GM18505 (cell line): ENCODE measurements at regions not wholly inside any gene's neighbourhood (a gene's known extent, or its start where the extent isn't known, plus 50 kb on each side); places are given as distances from the start of the nearest gene placed in this dataset.
"Not testable (repeated sequence)": the region's sequence is repeated elsewhere in the genome, so short reads cannot be mapped to it uniquely, and the experiment has no call there.

Experiments used
- ATAC-seq: cut with Tn5 transposase; IDR thresholded peaks from one replicate; pipeline ENCODE4 v1.9.1; 2021; ENCODE audit not compliant: unreplicated experiment
- POLR2A ChIP-seq: IDR thresholded peaks from 4 replicates; pipeline ENCODE4 v1.6.1; 2011; ENCODE audit warnings: borderline replicate concordance; ENCODE audit not compliant: insufficient read depth, insufficient read length; ENCODE audit errors: extremely low read depth

GRCh38 chr3:102682741-102683140 is 247.9 kb downstream of the ZPLD1 start:
- TF ChIP-seq POLR2A, result no peak
- ATAC-seq, result no peak

GRCh38 chr3:102686792-102687191 is 252.0 kb downstream of the ZPLD1 start:
- no peak for ATAC-seq
- no peak for TF ChIP-seq POLR2A

GRCh38 chr3:102687851-102688555 is 253.2 kb downstream of the ZPLD1 start:
- ATAC-seq, result no peak

GRCh38 chr3:102688556-102688930 is 253.7 kb downstream of the ZPLD1 start:
- no peak for TF ChIP-seq POLR2A
- no peak for ATAC-seq

More at GRCh38 chr3:102687851-102688555, 253.2 kb downstream of the ZPLD1 start:
- no peak for TF ChIP-seq POLR2A

- ATAC-seq, result no peak
- TF ChIP-seq POLR2A, result no peak
Measured at GRCh38 chr3:102691507-102691906, 256.7 kb downstream of the ZPLD1 start.

- TF ChIP-seq POLR2A, result no peak
- ATAC-seq, result no peak
Measured at GRCh38 chr3:102699104-102699818, 264.4 kb downstream of the ZPLD1 start.

- no peak for TF ChIP-seq POLR2A
Measured at GRCh38 chr3:102699819-102700140, 265.0 kb downstream of the ZPLD1 start.

GRCh38 chr3:102712896-102713295 is 278.1 kb downstream of the ZPLD1 start:
- no peak for TF ChIP-seq POLR2A
- ATAC-seq, result no peak

More at GRCh38 chr3:102699819-102700140, 265.0 kb downstream of the ZPLD1 start:
- ATAC-seq, result no peak

GRCh38 chr3:102714567-102714966 is 279.8 kb downstream of the ZPLD1 start:
- peak; percentile 14 for ATAC-seq
- TF ChIP-seq POLR2A, result no peak

- no peak for TF ChIP-seq POLR2A
Measured at GRCh38 chr3:102715030-102715697, 280.3 kb downstream of the ZPLD1 start.

GRCh38 chr3:102718651-102719050 is 283.8 kb downstream of the ZPLD1 start:
- no peak for ATAC-seq
- TF ChIP-seq POLR2A, result no peak

More at GRCh38 chr3:102715030-102715697, 280.3 kb downstream of the ZPLD1 start:
- ATAC-seq, result peak; percentile 97

GRCh38 chr3:102722317-102722716 is 287.5 kb downstream of the ZPLD1 start:
- no peak for TF ChIP-seq POLR2A
- no peak for ATAC-seq

- no peak for ATAC-seq
- TF ChIP-seq POLR2A, result no peak
Measured at GRCh38 chr3:102727340-102727739, 292.5 kb downstream of the ZPLD1 start.

GRCh38 chr3:102732581-102732980 is 297.8 kb downstream of the ZPLD1 start:
- ATAC-seq, result not testable (repeated sequence)
